Adrenal gland (tissue), 5 donors: ENCODE measurements at regions not wholly inside any gene's neighbourhood (a gene's known extent, or its start where the extent isn't known, plus 50 kb on each side); places are given as distances from the start of the nearest gene placed in this dataset.

Experiments used
- POLR2A ChIP-seq, 2 donors: fragments of 450-650 bp; IDR thresholded peaks; one replicate each; pipeline ENCODE4 v1.6.1; 2017; ENCODE audit warnings: antibody characterized with exemption in 2 of 2, mild to moderate bottlenecking in 2 of 2, moderate library complexity in 1 of 2
- TF ChIP-seq, protein P1 (sequence below), 6 experiments: fragments of 450-650 bp in 4 of 6; fragments of 200-600 bp in 2 of 6; sonication (generic) in 1 of 6; IDR thresholded peaks; 1 replicate in 5 of 6; 2 replicates in 1 of 6; pipeline versions ENCODE4 v1.5.1 to v1.8.0; 2016 to 2021; ENCODE audit warnings: antibody characterized with exemption in 6 of 6, mild to moderate bottlenecking in 2 of 6, moderate library complexity in 1 of 6
- donor health status: DM: no; HTN: no; CAD: no.

DNA sequence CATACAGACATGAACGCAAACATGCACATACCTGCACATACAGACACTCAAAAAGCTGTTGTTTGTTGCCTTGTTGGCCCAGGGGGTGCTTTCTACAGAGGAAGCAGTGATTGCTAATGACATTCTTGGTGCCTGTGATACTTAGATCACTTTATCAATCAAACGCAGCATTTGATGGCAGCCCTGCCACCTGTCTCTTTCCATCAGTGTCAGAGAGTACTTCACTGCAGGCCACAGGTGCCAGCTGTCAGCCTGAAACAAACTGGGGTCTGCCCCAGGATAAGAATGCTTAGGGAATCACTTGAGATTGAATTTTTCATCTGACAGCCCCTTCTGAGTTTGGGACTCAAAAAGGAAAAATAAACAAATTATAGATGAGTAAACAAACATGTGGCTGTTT lies 388.9 kb upstream of the SGCD start:
- TF ChIP-seq, protein P1, sequence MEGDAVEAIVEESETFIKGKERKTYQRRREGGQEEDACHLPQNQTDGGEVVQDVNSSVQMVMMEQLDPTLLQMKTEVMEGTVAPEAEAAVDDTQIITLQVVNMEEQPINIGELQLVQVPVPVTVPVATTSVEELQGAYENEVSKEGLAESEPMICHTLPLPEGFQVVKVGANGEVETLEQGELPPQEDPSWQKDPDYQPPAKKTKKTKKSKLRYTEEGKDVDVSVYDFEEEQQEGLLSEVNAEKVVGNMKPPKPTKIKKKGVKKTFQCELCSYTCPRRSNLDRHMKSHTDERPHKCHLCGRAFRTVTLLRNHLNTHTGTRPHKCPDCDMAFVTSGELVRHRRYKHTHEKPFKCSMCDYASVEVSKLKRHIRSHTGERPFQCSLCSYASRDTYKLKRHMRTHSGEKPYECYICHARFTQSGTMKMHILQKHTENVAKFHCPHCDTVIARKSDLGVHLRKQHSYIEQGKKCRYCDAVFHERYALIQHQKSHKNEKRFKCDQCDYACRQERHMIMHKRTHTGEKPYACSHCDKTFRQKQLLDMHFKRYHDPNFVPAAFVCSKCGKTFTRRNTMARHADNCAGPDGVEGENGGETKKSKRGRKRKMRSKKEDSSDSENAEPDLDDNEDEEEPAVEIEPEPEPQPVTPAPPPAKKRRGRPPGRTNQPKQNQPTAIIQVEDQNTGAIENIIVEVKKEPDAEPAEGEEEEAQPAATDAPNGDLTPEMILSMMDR (IDR thresholded peaks at IDR 0.05), result no peak
- no peak for TF ChIP-seq POLR2A (IDR thresholded peaks at IDR 0.05)
